Nephron progenitor cell (in vitro differentiated cells): ENCODE measurements at regions not wholly inside any gene's neighbourhood (a gene's known extent, or its start where the extent isn't known, plus 50 kb on each side); places are given as distances from the start of the nearest gene placed in this dataset.

ENCODE experiments used
- DNase-seq: peaks from one replicate; pipeline ENCODE4 v3.0.0; 2021
- H3K27ac Mint-ChIP-seq: 2 replicates; pipeline ENCODE4 v1.8.0; 2021; ENCODE audit warnings: mild to moderate bottlenecking, moderate library complexity, mixed read lengths
- H3K27me3 Mint-ChIP-seq: 2 replicates; pipeline ENCODE4 v1.8.0; 2021; ENCODE audit warnings: mild to moderate bottlenecking, low read depth, mixed read lengths; ENCODE audit not compliant: poor library complexity
- H3K36me3 Mint-ChIP-seq: 2 replicates; pipeline ENCODE4 v1.8.0; 2021; ENCODE audit warnings: low read depth, mixed read lengths
- H3K4me1 Mint-ChIP-seq: 2 replicates; pipeline ENCODE4 v1.8.0; 2021; ENCODE audit warnings: mixed read lengths
- H3K4me3 Mint-ChIP-seq: 2 replicates; pipeline ENCODE4 v1.8.0; 2021; ENCODE audit warnings: mild to moderate bottlenecking, moderate library complexity, mixed read lengths
- H3K9me3 Mint-ChIP-seq: 2 replicates; pipeline ENCODE4 v1.8.0; 2021; ENCODE audit warnings: mild to moderate bottlenecking, moderate library complexity, mixed read lengths
- CTCF ChIP-seq: fragments of 200-600 bp; sonication (generic); IDR thresholded peaks from 2 replicates; pipeline ENCODE4 v1.5.0; 2021; ENCODE audit warnings: antibody characterized with exemption

GRCh38 chr3:99481561-99481960, 156.8 kb upstream of the COL8A1 start:
- H3K4me3 Mint-ChIP-seq = no peak overlapping the region
- no peaks in the 10 kb centered on the region for H3K4me1 Mint-ChIP-seq
- DNase-seq = no peak
- no peak for TF ChIP-seq CTCF
- no peaks in the 10 kb centered on the region for H3K27me3 Mint-ChIP-seq
- H3K9me3 Mint-ChIP-seq = peaks cover 19% of the 10 kb centered on the region
- no peaks in the 10 kb centered on the region for H3K36me3 Mint-ChIP-seq
- H3K27ac Mint-ChIP-seq = no peak overlapping the region

GRCh38 chr3:99479768-99480167, 158.6 kb upstream of the COL8A1 start:
- Mint-ChIP-seq H3K4me1 (no peaks in the 10 kb centered on the region), H3K27ac (no peak overlapping the region), H3K27me3 (no peaks in the 10 kb centered on the region), H3K9me3 (peaks cover 15% of the 10 kb centered on the region), H3K36me3 (no peaks in the 10 kb centered on the region), H3K4me3 (no peak overlapping the region)
- no peak for DNase-seq
- TF ChIP-seq CTCF = no peak

- Mint-ChIP-seq H3K36me3 (no peaks in the 10 kb centered on the region), H3K27ac (no peak overlapping the region), H3K27me3 (no peaks in the 10 kb centered on the region), H3K9me3 (peaks cover 15% of the 10 kb centered on the region), H3K4me3 (no peak overlapping the region), H3K4me1 (no peaks in the 10 kb centered on the region)
- TF ChIP-seq CTCF = no peak
- no peak for DNase-seq
These were observed 160.7 kb upstream of the COL8A1 start for GRCh38 chr3:99477650-99478049.

GRCh38 chr3:99475229-99475628, 163.2 kb upstream of the COL8A1 start:
- no peaks in the 10 kb centered on the region for H3K4me1 Mint-ChIP-seq

GRCh38 chr3:99474776-99475175, 163.6 kb upstream of the COL8A1 start:
- Mint-ChIP-seq H3K27me3 (no peaks in the 10 kb centered on the region), H3K4me1 (no peaks in the 10 kb centered on the region), H3K4me3 (no peak overlapping the region), H3K27ac (no peak overlapping the region), H3K36me3 (no peaks in the 10 kb centered on the region), H3K9me3 (peaks cover 15% of the 10 kb centered on the region)
- no peak for DNase-seq
- no peak for TF ChIP-seq CTCF

More at GRCh38 chr3:99475229-99475628, 163.2 kb upstream of the COL8A1 start:
- H3K36me3 Mint-ChIP-seq = no peaks in the 10 kb centered on the region
- no peak for DNase-seq
- H3K4me3 Mint-ChIP-seq = no peak overlapping the region
- H3K27ac Mint-ChIP-seq = no peak overlapping the region
- no peaks in the 10 kb centered on the region for H3K27me3 Mint-ChIP-seq
- no peak for TF ChIP-seq CTCF
- H3K9me3 Mint-ChIP-seq = peaks cover 15% of the 10 kb centered on the region

GRCh38 chr3:99473321-99473751, 165.1 kb upstream of the COL8A1 start:
- Mint-ChIP-seq H3K36me3 (no peaks in the 10 kb centered on the region), H3K4me1 (no peaks in the 10 kb centered on the region), H3K4me3 (no peak overlapping the region), H3K9me3 (peaks cover 13% of the 10 kb centered on the region), H3K27ac (no peak overlapping the region), H3K27me3 (peaks cover 2% of the 10 kb centered on the region)
- no peak for DNase-seq
- no peak for TF ChIP-seq CTCF
